ENCODE measurements at regions not wholly inside any gene's neighbourhood (a gene's known extent, or its start where the extent isn't known, plus 50 kb on each side); places are given as distances from the start of the nearest gene placed in this dataset.

DNA sequence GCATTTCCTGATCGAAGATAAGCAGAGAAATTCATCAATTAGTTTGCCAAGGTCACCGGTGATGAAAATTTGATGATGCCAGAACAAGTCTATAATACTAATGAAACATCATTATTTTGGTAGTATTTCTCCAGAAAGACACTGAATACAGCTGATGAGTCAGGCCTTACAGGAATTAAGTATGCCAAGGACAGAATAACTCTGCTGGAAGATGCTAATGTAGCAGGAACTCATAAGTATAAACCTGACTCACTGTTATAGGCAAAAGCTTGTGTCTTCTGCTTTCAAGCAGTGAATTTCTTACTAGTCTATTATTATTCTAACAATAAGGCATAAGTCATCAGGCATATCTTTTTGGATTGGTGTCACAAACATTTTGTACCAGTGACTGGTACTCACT lies 1825.1 kb upstream of the IGFBP7 start:
- FAIRE-seq = no peak
- Histone ChIP-seq H3K4me1 (ENCODE audit: control insufficient read depth, extremely low read depth, insufficient read depth, low read length) (no peaks in the 10 kb centered on the region), H3K36me3 (ENCODE audit: control insufficient read depth in 2 of 2, extremely low read depth in 1 of 2, insufficient read depth in 2 of 2, low read length in 2 of 2) (no peaks in the 10 kb centered on the region), H3K4me2 (ENCODE audit: insufficient read depth, low read length) (no peak overlapping the region), H3K9me3 (replicated peaks; ENCODE audit: control insufficient read depth, insufficient read depth, low read length) (peaks cover 2% of the 10 kb centered on the region), H4K20me1 (replicated peaks; ENCODE audit: control insufficient read depth, extremely low read depth, insufficient read depth, low read length) (no peaks in the 10 kb centered on the region), H3K9ac (replicated peaks; ENCODE audit: extremely low read depth, insufficient read depth, low read length) (no peak overlapping the region), H3K9me1 (replicated peaks; ENCODE audit: control insufficient read depth, extremely low read depth, insufficient read depth, low read length) (no peaks in the 10 kb centered on the region), H3K4me3 (replicated peaks in 1 of 3; ENCODE audit: insufficient read depth in 1 of 3, low read depth in 1 of 3, low read length in 3 of 3) (no peak overlapping the region), H3K79me2 (ENCODE audit: control insufficient read depth, insufficient read depth, low read length) (no peaks in the 10 kb centered on the region), H3K27me3 (ENCODE audit: control insufficient read depth in 2 of 2, insufficient read depth in 2 of 2, low read length in 2 of 2) (no peaks in the 10 kb centered on the region), H2AFZ (ENCODE audit: low read depth, low read length) (no peak overlapping the region), H3K27ac (ENCODE audit: insufficient read depth, low read depth, low read length) (no peak overlapping the region)
- ChIA-PET POLR2A (no interaction called here), CTCF (no interaction called here)
- dilution Hi-C loops (cut with MboI; ENCODE audit: extremely low pct_ligation_motif_present, low sequenced_read_pairs) = no loop called here
- no peak for TF ChIP-seq FOS (IDR thresholded peaks at IDR 0.05; ENCODE audit: borderline replicate concordance, insufficient read depth, low read length)
- no peak for TF ChIP-seq POLR2A (IDR thresholded peaks at IDR 0.05; ENCODE audit: low read depth, low read length)
- TF ChIP-seq EZH2 (IDR thresholded peaks at IDR 0.05; ENCODE audit: borderline replicate concordance, low read depth, low read length, severe bottlenecking) = no peak
- TF ChIP-seq, protein P1, sequence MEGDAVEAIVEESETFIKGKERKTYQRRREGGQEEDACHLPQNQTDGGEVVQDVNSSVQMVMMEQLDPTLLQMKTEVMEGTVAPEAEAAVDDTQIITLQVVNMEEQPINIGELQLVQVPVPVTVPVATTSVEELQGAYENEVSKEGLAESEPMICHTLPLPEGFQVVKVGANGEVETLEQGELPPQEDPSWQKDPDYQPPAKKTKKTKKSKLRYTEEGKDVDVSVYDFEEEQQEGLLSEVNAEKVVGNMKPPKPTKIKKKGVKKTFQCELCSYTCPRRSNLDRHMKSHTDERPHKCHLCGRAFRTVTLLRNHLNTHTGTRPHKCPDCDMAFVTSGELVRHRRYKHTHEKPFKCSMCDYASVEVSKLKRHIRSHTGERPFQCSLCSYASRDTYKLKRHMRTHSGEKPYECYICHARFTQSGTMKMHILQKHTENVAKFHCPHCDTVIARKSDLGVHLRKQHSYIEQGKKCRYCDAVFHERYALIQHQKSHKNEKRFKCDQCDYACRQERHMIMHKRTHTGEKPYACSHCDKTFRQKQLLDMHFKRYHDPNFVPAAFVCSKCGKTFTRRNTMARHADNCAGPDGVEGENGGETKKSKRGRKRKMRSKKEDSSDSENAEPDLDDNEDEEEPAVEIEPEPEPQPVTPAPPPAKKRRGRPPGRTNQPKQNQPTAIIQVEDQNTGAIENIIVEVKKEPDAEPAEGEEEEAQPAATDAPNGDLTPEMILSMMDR (IDR thresholded peaks at IDR 0.05; ENCODE audit: extremely low read depth in 1 of 2, insufficient read depth in 1 of 2, low read depth in 1 of 2, low read length in 2 of 2) = no peak
- TF ChIP-seq MYC (IDR thresholded peaks at IDR 0.05; ENCODE audit: low read depth, low read length) = no peak
- no TSS peak for BruUV-seq (replicated peaks)
- no peak for DNase-seq (ENCODE audit: low read depth, low spot score)
- intact Hi-C loops (cut with micrococcal nuclease) = no loop called here

DNA sequence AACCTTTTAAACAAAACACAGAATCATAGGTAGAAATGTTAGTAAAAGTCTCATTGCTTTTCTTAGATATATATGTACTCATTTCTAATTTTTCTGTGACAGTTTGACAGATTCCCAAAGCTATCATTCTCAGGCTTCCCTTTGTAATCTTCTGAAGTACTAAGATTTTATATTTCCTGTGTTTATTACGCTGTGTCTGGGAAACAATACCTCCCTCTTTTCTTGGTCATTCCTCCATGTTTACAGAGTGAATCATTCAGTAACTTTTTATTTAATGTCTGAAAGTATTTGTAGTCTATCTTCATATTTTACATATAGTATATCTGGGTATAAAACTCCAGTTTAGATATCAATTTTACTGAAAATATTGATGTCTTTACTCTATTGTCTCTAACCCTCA lies 1826.3 kb upstream of the IGFBP7 start:
- no peaks in the 10 kb centered on the region for H3K27me3 ChIP-seq (ENCODE audit: control insufficient read depth in 2 of 2, insufficient read depth in 2 of 2, low read length in 2 of 2)
- H3K4me2 ChIP-seq (ENCODE audit: insufficient read depth, low read length) = no peak overlapping the region
- H3K79me2 ChIP-seq (ENCODE audit: control insufficient read depth, insufficient read depth, low read length) = no peaks in the 10 kb centered on the region
- intact Hi-C loops (cut with micrococcal nuclease) (no loop called here), dilution Hi-C loops (cut with MboI; ENCODE audit: extremely low pct_ligation_motif_present, low sequenced_read_pairs) (no loop called here)
- no peak overlapping the region for H3K4me3 ChIP-seq (replicated peaks in 1 of 3; ENCODE audit: insufficient read depth in 1 of 3, low read depth in 1 of 3, low read length in 3 of 3)
- no peaks in the 10 kb centered on the region for H3K36me3 ChIP-seq (ENCODE audit: control insufficient read depth in 2 of 2, extremely low read depth in 1 of 2, insufficient read depth in 2 of 2, low read length in 2 of 2)
- no peak overlapping the region for H3K27ac ChIP-seq (ENCODE audit: insufficient read depth, low read depth, low read length)
- peaks cover 2% of the 10 kb centered on the region for H3K9me3 ChIP-seq (replicated peaks; ENCODE audit: control insufficient read depth, insufficient read depth, low read length)
- H3K4me1 ChIP-seq (ENCODE audit: control insufficient read depth, extremely low read depth, insufficient read depth, low read length) = no peaks in the 10 kb centered on the region
- TF ChIP-seq POLR2AphosphoS5 (IDR thresholded peaks at IDR 0.05; ENCODE audit: insufficient read depth, low read depth, low read length) (no peak), EZH2 (IDR thresholded peaks at IDR 0.05; ENCODE audit: borderline replicate concordance, low read depth, low read length, severe bottlenecking) (no peak), GATA2 (IDR thresholded peaks at IDR 0.05; ENCODE audit: insufficient read depth, insufficient read length, low read depth, low read length) (no peak), MYC (IDR thresholded peaks at IDR 0.05; ENCODE audit: low read depth, low read length) (no peak), POLR2A (IDR thresholded peaks at IDR 0.05; ENCODE audit: low read depth, low read length) (no peak), FOS (IDR thresholded peaks at IDR 0.05; ENCODE audit: borderline replicate concordance, insufficient read depth, low read length) (no peak), JUN (IDR thresholded peaks at IDR 0.05; ENCODE audit: borderline replicate concordance, insufficient read depth, insufficient read length, low read depth) (no peak)
- TF ChIP-seq, protein P2, sequence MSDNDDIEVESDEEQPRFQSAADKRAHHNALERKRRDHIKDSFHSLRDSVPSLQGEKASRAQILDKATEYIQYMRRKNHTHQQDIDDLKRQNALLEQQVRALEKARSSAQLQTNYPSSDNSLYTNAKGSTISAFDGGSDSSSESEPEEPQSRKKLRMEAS (IDR thresholded peaks at IDR 0.05; ENCODE audit: insufficient read depth, insufficient read length) = no peak
- TF ChIP-seq, protein P1 (IDR thresholded peaks at IDR 0.05; ENCODE audit: extremely low read depth in 1 of 2, insufficient read depth in 1 of 2, low read depth in 1 of 2, low read length in 2 of 2) = no peak
- no peak overlapping the region for H3K9ac ChIP-seq (replicated peaks; ENCODE audit: extremely low read depth, insufficient read depth, low read length)
- BruUV-seq (replicated peaks) = no TSS peak
- ChIA-PET POLR2A (no interaction called here), CTCF (no interaction called here)
- H2AFZ ChIP-seq (ENCODE audit: low read depth, low read length) = no peak overlapping the region
- H4K20me1 ChIP-seq (replicated peaks; ENCODE audit: control insufficient read depth, extremely low read depth, insufficient read depth, low read length) = no peaks in the 10 kb centered on the region
- H3K9me1 ChIP-seq (replicated peaks; ENCODE audit: control insufficient read depth, extremely low read depth, insufficient read depth, low read length) = no peaks in the 10 kb centered on the region
- DNase-seq (ENCODE audit: low read depth, low spot score) = no peak
- FAIRE-seq = no peak
